ENCODE measurements at regions not wholly inside any gene's neighbourhood (a gene's known extent, or its start where the extent isn't known, plus 50 kb on each side); places are given as distances from the start of the nearest gene placed in this dataset.
"Not testable (repeated sequence)": the region's sequence is repeated elsewhere in the genome, so short reads cannot be mapped to it uniquely, and the experiment has no call there.

GRCh38 chr5:152527358-152528052 lies 122.4 kb upstream of the NMUR2 start:
- no peak for DNase-seq (ENCODE audit: low read depth, low spot score)

- no peak for DNase-seq (ENCODE audit: low read depth, low spot score)
Measured at GRCh38 chr5:152529440-152529839, 124.4 kb upstream of the NMUR2 start.

GRCh38 chr5:152532714-152533113 lies 127.6 kb upstream of the NMUR2 start:
- DNase-seq (ENCODE audit: low read depth, low spot score) = peak; percentile 20

- no peak for DNase-seq (ENCODE audit: low read depth, low spot score)
Measured at GRCh38 chr5:152534641-152535040, 129.6 kb upstream of the NMUR2 start.

- DNase-seq (ENCODE audit: low read depth, low spot score) = no peak
Measured at GRCh38 chr5:152542741-152543140, 137.7 kb upstream of the NMUR2 start.

- DNase-seq (ENCODE audit: low read depth, low spot score) = no peak
Measured at GRCh38 chr5:152546493-152546892, 141.4 kb upstream of the NMUR2 start.

- DNase-seq (ENCODE audit: low read depth, low spot score) = no peak
Measured at GRCh38 chr5:152547202-152547601, 142.1 kb upstream of the NMUR2 start.

- DNase-seq (ENCODE audit: low read depth, low spot score) = no peak
Measured at GRCh38 chr5:152549709-152550108, 144.6 kb upstream of the NMUR2 start.

GRCh38 chr5:152551061-152551460 lies 146.0 kb upstream of the NMUR2 start:
- no peak for DNase-seq (ENCODE audit: low read depth, low spot score)

- no peak for DNase-seq (ENCODE audit: low read depth, low spot score)
Measured at GRCh38 chr5:152556784-152557183, 151.7 kb upstream of the NMUR2 start.

- peak; percentile 5 for DNase-seq (ENCODE audit: low read depth, low spot score)
Measured at GRCh38 chr5:152560512-152561137, 155.5 kb upstream of the NMUR2 start.

GRCh38 chr5:152568016-152568415 lies 162.9 kb upstream of the NMUR2 start:
- no peak for DNase-seq (ENCODE audit: low read depth, low spot score)

- no peak for DNase-seq (ENCODE audit: low read depth, low spot score)
Measured at GRCh38 chr5:152572812-152573211, 167.7 kb upstream of the NMUR2 start.

GRCh38 chr5:152584103-152584502 lies 179.0 kb upstream of the NMUR2 start:
- DNase-seq (ENCODE audit: low read depth, low spot score) = no peak

GRCh38 chr5:152592416-152592815 lies 187.3 kb upstream of the NMUR2 start:
- no peak for DNase-seq (ENCODE audit: low read depth, low spot score)

GRCh38 chr5:152593388-152593787 lies 188.3 kb upstream of the NMUR2 start:
- no peak for DNase-seq (ENCODE audit: low read depth, low spot score)

GRCh38 chr5:152595405-152595804 lies 190.3 kb upstream of the NMUR2 start:
- DNase-seq (ENCODE audit: low read depth, low spot score) = no peak

- DNase-seq (ENCODE audit: low read depth, low spot score) = no peak
Measured at GRCh38 chr5:152599096-152599495, 194.0 kb upstream of the NMUR2 start.

- no peak for DNase-seq (ENCODE audit: low read depth, low spot score)
Measured at GRCh38 chr5:152601806-152602732, 197.0 kb upstream of the NMUR2 start.

GRCh38 chr5:152606050-152606449 lies 201.0 kb upstream of the NMUR2 start:
- DNase-seq (ENCODE audit: low read depth, low spot score) = not testable (repeated sequence)

- DNase-seq (ENCODE audit: low read depth, low spot score) = no peak
Measured at GRCh38 chr5:152606776-152607364, 201.8 kb upstream of the NMUR2 start.
